GM18519 (cell line): ENCODE measurements at regions not wholly inside any gene's neighbourhood (a gene's known extent, or its start where the extent isn't known, plus 50 kb on each side); places are given as distances from the start of the nearest gene placed in this dataset.
A peak's percentile ranks its signal among the peaks of the same experiment; 100 is the strongest.
"Not testable (repeated sequence)": the region's sequence is repeated elsewhere in the genome, so short reads cannot be mapped to it uniquely, and the experiment has no call there.

Experiments
- ATAC-seq: cut with Tn5 transposase; IDR thresholded peaks from one replicate; pipeline ENCODE4 v1.9.1; 2021; ENCODE audit warnings: mild to moderate bottlenecking, moderate library complexity; ENCODE audit not compliant: unreplicated experiment, low FRiP score

DNA sequence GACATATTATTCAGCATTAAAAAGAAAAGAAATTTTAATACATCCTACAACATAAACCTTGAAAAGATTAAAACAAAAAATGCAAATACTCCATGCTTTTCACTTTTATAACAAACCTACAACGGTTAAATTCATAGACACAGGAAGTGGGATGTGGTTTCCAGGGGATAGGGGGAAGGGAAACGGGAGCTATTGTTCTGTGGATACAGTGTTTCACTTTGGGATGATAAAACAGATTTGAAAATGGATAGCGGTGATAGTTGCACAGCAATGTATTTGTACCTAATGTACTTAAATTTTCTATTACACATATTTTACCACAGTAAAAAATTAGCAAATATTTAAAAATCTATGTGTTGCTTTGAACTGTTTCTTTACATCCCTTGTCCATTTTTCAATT is 368.0 kb downstream of the CDY2B start:
- not testable (repeated sequence) for ATAC-seq

DNA sequence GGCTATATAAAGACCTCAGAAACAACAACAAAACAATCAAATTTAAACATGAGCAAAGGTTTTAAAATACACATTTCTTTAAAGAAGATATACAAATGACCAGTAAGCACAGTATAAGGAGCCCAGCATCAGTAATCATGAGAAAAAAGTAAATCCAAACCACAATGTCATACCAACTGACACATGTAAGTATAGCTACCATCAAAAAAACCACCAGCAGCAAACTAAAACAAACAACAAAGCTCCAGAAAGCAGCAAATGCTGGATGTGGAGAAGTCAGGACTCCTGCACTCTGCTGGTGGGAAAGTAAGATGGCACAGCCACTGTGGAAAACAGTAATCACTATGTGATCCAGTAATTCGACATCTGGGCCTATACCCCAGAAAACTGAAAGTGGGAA is 368.5 kb downstream of the CDY2B start:
- ATAC-seq: not testable (repeated sequence)

DNA sequence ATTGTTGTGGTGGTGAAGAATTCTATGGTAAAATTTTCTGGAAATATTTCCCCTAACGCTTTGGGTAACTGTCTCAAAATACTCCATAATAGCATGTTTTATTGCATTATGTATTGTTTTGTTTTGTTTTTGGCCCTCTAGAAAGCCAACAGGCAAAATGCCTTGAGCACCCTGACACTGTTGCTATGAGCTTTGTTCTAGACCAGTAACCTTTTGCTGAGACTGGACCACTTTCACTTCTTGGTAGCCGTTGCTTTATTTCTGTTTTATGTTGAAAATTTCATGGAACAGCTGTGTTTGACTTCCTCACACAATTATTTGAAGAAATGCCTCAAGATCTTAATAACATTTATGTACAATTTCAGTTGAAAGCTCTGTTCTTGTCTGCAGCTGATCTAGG is 374.2 kb downstream of the CDY2B start:
- ATAC-seq: not testable (repeated sequence)

DNA sequence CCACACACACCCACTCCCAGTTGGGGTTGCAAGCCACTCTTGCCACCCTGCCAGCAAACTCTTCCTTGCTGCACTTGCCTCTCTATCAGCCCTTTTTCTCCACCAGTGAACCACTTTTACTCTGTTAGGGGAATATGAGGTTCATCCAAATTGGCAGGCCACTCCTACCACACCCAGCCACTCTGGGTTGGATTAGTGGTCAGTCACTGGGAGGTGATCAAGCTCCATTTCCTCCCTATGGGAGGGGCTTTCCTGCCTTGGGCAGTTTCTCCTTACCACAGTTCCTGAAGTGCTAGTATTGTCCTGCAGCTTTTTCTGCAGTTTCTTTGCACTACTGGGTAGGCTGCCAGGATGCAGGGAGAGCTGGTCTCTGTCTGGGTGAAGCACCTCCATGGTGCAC is 395.3 kb downstream of the CDY2B start:
- ATAC-seq: not testable (repeated sequence)

DNA sequence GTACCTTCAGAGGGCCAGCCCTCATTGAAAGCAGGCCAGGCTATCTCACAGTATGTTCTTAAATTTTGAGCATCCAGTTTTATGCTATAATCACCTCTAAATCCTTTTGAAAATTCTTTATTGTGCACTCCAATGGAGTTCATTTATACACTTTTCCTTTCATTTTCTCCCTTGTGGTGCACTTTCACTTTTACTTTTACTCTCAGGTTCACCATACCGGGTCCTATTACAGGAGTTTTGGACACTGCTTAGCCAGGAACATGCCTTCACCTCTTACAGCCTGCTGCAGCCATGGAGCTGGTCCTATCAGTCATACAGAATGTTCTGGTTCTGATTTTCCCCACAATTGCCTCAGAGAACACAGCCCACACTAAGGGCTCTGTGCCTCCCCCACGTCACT is 395.9 kb downstream of the CDY2B start:
- not testable (repeated sequence) for ATAC-seq

DNA sequence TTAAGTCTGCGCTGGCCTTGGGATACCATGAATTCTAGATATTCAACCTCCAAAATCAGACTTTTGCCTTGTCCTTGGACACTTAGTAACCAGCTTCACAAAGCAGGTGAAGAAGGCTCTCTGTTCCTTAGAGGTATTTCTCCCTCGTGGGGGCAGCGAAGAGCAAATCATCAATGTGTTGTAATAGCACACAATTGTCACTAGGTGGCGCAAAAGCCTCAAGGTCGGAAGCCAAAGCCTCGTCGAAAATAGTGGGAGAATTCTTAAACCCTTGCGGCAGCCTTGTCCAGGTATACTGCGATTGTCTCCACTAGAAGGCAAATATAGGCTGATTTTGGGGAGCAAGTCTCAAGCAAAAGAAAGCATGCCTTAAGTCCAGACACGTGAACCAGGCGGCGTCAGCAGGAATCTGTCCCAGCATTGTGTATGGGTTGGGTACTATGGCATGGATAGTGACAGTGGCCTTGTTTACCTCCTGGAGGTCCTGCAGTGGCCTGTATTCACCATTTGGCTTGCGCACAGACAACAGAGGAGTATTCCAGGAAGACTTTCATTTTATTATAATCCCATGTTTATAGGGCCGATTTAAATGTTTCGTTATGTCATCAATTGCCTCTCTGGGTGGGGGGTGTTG is 398.5 kb downstream of the CDY2B start:
- peak; percentile 53 for ATAC-seq

DNA sequence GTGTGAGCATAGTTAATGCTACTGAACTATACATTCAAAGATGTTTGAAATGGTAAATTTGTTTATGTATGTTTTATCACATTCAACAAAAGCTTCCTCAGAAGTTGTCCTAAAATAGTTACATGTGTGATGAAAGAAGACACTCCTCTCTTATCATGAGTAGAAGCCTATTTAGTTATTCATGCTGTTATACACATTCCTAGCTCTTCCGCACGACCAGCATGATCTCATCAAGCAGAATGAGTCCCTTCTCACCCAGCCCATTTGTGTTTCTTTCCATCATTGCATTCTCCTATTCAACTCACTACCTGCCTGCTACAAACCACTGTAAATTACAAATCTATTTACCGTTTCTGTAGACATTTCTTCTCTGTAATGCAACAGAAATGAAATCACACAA is 408.0 kb downstream of the CDY2B start:
- ATAC-seq: not testable (repeated sequence)

DNA sequence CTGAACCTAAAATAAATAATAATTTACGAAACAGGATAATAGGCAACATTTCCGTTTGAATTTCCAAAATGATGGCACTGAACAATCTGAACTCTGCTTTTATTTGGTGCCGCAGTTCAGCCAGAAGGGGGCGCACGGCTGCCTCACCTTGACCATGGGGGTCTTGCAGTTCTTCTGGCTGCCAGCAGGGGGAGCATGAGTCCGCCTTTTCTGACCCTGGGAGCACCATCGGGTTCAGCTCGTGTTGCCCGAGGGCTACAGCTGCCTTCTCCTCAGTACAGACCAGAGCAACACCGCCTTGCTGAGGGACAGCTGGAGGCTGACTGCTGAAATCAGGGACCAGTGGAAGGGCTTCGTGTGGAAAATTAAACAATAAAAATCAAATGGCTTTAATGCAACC is 420.3 kb downstream of the CDY2B start:
- ATAC-seq: peak; percentile 83

DNA sequence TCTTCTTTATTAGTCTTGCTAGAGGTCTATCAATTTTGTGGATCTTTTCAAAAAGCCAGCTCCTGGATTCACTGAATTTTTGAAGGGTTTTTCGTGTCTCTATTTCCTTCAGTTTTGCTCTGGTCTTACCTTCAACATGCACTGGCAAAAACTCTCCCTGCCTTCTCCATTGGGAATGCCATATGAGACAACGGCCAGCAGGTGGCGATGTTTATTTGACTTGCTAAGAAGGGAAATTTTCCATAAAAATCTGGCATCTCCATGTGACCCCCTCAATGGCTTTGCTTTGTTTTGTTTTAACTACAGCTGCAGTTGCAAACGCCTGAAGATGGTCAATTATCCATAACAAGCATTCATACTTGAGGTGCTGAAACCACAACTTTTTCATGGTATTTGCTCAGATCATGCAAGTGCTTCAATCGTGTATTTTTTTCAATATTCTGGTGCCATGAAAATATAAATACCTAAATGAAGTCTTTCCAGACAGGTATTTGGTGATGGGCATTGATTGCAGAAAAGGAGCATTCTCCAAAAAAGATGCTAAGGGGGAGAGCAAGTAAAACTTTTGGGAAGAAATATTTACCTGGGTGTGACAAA is 449.4 kb downstream of the CDY2B start:
- ATAC-seq: no peak

DNA sequence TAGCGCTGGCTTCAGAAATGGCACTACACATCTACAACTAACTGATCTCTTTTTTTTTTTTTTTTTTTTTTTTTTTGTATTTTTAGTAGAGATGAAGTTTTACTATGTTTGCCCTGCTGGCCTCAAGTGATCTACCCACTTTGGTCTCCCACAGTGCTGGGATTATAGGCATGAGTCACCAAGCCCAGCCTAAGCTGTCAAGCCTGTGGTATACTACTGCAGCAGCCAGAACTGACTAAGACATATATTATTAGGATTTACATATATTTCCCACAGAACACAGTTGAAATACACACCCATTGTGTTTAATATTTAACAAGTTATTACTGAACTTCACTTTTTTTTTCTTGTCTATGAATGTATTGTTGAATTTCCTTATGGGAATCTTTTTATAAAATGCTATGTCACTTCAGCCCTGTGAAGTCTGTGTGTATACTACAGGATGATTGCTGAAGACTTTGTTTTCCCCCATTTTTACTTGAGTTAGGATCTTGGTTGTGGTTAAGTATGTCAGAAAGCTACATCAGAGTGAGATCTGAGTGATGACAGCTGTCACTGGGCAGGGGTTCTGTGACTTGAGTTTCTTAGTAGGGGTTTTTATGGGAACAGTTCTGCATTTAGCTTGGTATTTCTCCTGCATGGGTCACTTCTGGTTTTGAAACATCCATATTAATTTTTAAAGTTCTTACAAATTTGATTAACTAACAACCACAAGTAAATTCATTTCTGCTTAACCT is 481.5 kb downstream of the CDY2B start:
- no peak for ATAC-seq

DNA sequence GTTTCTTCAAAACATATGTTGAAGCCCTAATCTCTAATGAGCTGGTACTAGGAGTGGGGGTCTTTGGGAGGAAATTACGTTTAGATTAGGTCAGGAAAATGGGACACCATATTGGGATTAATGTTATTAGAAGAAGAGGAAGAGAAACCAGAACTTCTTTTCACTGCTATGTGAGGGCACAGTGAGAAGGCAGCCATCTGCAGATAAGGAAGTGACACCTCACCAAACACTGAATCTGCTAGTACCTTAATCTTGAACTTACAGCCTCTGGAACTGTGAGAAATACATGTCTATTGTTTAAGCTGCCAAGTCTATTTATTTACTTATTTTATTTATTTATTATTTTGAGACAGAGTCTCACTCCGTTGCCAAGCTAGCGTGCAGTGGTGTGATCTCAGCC is 482.4 kb downstream of the CDY2B start:
- ATAC-seq: no peak

DNA sequence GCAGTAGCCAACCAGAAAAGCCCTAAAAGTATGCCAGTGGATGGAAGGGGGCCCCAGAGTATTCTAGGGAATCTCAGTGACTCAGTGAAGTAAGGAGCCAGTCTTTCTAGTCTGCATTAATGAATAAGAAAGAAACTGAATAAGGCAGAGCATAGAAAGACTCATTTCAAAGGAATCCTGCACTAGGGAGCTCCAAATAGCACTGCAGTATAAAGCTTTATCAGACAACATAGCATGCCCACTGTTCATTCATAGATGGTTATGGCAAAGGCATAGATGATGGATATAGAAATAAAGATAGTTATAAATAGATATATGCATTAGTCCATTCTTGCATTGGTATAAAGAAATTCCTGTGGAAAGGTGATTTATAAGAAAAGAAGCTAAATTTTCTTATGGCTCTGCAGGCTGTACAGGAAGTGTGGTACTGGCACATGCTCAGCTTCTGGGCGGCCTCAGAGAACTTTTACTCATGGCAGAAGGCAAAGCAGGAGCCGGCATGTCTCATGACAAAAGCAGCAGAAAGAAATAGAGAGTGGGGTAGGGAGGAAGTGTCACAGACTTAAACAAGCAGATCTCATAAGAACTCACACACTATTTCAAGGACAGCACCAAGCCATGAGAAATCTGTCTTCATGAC is 498.5 kb downstream of the CDY2B start:
- no peak for ATAC-seq

DNA sequence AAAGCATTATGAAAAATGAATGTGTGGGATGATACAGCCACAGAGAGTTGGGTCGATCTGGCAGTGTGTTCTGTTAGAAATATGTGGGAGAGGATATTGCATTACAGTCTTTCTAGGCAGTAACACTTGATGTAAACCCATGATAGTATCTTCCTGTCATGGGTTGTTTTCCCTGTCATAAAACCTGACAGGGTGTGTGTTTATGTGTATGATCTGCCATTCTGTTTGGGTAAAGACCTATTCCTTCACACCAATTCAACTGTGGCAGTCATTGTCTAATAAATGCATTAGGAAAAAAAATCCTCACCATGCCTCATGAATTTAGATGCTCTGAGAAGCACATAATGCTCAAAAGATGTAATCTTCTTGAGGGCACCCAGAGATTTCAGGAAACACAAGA is 501.7 kb downstream of the CDY2B start:
- no peak for ATAC-seq

DNA sequence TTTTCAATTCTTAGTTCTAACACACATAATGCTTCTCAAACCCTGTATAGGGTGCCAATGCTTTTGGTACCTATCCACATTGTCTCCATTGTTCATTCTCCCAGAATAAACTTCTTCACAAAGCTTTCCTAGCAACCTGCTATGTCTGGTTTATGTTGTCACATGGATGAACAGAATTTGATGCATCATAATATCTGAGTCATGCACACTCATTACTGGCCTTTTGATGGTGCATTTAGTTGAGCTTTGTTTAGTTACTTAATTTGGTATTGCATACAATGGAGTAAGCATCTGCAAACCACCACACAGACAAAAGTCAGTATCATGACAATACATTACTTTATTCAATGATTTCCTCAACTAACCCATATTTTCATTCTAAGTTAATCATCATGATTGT is 511.6 kb downstream of the CDY2B start:
- no peak for ATAC-seq

DNA sequence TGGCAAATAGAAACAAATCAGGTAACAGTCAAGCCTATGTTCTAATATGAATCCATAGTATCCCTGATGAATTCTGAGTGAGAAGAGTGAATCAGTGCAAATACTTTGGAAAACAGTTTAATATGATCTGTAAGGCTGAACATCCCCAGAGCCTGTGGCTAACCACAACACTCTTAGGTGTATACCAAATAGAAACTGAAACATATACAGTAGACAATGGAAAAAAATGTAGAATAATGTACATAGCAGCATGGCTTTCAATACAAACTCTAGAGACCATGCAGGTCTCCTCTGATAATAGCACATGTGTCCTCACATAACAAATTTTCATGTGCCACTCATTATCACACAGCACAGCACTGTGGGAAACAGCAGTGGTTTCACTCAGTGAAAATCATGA is 513.6 kb downstream of the CDY2B start:
- ATAC-seq: no peak

DNA sequence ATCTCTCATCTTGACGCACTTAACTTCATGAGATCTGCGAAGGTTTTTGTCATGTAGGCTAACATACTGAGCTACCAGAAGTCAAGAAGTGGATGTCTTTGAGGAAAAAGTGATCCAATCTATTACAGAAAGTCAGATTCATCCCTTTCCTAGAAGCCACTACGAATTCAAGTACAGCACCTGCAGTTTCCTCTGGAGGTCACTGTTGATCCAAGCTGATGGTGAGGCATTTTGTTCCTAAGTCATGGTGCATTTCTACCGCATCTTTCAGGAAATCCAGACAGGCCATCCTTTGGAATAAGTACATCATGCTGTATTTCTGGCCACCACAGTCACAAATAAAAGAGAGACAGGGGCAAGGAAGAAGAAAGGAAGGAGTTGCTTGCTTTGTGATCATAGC is 541.0 kb downstream of the CDY2B start:
- no peak for ATAC-seq

DNA sequence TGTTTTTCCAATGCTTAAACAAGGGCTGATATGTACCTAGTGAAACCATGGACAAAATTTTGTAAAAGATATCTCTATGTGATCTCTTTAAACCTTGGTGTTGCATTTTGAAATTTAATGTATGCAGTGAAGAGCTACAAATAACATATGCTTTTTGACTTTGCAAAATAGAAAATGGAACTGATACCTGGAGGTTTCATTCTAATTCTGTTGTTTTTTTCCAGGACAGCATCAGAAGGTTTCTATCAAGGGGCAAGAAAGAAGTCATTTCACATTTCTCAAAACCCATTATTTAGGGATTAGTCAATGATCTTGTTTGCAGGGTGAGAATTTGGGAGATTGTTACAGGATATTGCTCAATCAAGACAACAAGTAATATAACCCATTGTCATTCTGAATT is 549.3 kb downstream of the CDY2B start:
- no peak for ATAC-seq

DNA sequence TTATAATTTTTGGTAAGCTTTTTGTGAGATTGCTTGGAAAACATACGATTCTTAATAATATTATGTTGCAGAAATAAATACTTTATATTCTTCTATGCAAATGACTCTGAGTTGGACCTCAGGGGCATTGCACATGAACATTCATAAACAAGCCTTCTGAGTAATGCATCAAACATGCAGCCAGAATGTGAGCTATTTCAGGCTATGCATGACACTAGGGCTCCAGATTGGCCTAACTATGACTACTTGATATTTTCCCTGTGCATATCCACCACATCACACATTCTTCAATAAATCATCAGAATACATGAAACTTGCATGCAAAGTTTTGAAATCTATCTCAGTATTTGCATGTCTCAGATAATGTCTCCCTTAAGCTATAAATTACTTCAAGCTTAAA is 560.1 kb downstream of the CDY2B start:
- no peak for ATAC-seq

DNA sequence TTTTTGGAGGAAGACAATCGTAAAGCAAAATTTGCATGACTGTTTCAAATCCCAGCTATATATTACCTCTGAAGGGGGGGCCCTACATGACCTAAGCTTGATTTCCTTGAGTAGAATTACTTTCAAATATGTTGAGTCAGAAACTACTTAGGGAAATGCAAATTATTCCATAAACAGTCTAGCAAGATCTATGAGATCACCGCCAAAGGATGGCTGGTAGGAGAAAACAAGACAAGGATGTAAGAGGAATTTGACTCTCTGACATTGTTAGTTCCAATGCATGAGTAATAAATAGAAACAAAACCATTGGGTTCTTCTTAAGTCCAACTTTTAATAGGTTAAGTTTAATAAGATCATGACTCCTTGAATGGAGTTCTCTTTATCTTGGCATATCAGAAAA is 561.4 kb downstream of the CDY2B start:
- ATAC-seq: no peak

DNA sequence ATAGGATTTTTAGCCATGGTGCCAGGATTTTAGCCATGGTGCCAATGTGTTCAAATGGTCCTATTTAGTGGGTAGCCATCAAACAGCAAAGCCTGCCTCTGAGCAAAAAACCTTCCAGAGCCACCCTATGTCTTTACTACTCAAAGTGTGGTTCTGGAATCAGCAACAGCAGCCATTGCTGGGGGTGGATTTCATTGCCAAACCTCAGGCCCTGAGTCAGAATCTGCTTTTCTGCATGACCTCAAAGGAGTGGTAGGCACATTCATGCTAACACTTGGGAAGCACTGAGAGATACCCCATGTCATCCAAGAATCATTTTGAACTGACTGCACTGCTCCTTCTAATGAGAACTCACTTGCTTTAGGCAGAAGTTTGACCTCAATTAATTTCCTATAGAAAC is 603.0 kb downstream of the CDY2B start:
- ATAC-seq: no peak

DNA sequence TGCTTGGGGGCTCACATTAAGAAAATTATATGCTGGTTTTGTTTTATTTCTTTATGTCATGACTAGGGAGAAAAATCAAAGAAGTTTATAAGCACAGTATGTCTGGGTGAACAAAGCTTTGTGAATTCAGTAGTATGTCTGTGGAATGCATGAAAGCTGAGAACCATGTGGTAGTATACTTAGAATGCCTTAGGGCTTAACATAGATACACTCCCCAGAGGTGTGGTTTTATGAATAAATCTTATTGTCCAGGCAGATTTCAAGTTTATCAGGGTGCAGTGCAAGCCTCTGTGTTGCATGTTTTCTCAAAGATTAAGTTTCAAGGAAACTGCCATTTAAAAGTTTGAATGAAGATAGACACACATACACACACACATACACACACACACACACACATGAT is 620.5 kb downstream of the CDY2B start:
- no peak for ATAC-seq

DNA sequence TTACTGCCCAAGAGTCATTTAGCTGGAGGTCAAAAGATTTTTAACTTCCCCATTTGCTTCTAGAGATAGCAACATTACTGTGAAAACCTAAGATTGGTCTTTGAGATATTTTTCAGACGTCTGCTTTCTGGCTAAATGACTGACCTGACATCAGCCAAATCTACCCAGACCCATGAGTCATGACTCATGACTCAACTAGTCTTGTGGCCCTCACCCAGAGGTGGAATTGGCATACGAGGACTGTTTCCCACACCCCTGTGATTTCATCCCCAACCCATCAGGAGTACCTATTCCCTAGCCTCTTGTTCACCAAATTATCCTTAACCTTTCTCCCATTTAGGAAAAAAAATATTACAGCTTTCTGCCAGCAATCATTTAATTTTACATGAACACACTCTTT is 641.6 kb downstream of the CDY2B start:
- no peak for ATAC-seq
